HCT116 (cell line): ENCODE measurements at regions not wholly inside any gene's neighbourhood (a gene's known extent, or its start where the extent isn't known, plus 50 kb on each side); places are given as distances from the start of the nearest gene placed in this dataset.

Experiments used
- ATAC-seq: fragments of 200-7000 bp; cut with Tn5 transposase; 2 replicates; pipeline ENCODE4 v1.9.1; 2020; ENCODE audit warnings: mild to moderate bottlenecking, moderate library complexity
- BruUV-seq: library from RNA; stranded (reverse); fragments of 400-500 nt; replicated peaks from 2 replicates; lab custom pipeline; 2021; lab: Mats Ljungman, UMichigan
- CTCF ChIA-PET: fragments of 300-600 bp; sonication (Branson Sonifier 250); formaldehyde crosslinking; loops from one replicate; lab custom pipeline; 2021; ENCODE audit warnings: antibody characterized with exemption; lab: Charles Lee
- POLR2A ChIA-PET: fragments of 300-600, 350-600 bp; sonication (Branson Sonifier 250); formaldehyde crosslinking; loops from one replicate; lab custom pipeline; 2021; ENCODE audit warnings: antibody characterized with exemption; lab: Charles Lee
- RAD21 ChIA-PET, 2 experiments: fragments of 300-600 bp; sonication (Branson Sonifier 250); formaldehyde crosslinking; loops; one replicate each; lab custom pipeline; 2023; ENCODE audit warnings: low total read pairs in 2 of 2; ENCODE audit not compliant: uncharacterized antibody in 2 of 2, unreplicated experiment in 2 of 2, low non-redundant PET in 1 of 2; lab: Charles Lee
- DNase-seq: peaks from one replicate; pipeline ENCODE4 v3.0.0-alpha.2; 2010; ENCODE audit warnings: low read depth, low spot score
- H2AFZ ChIP-seq: fragments of 200-600 bp; shearing (Covaris generic), sonication (generic); 2 replicates; pipeline ENCODE4 v1.6.1; 2017; ENCODE audit warnings: low read depth, mixed run types, mixed read lengths, antibody characterized with exemption, low read length; ENCODE audit not compliant: poor library complexity, severe bottlenecking
- H3K27ac ChIP-seq: 2 replicates; pipeline ENCODE4 v1.5.1; 2012; ENCODE audit warnings: low read depth, low read length
- H3K27me3 ChIP-seq: fragments of 200-600 bp; sonication (generic); 2 replicates; pipeline ENCODE4 v1.6.1; 2016; ENCODE audit warnings: mixed run types, low read length, mixed read lengths; ENCODE audit not compliant: insufficient read depth
- H3K36me3 ChIP-seq, 2 experiments: fragments of 200-500 bp in 1 of 2; fragments of 200-600 bp in 1 of 2; sonication (Bioruptor generic) in 1 of 2; sonication (generic) in 1 of 2; 2 replicates each; pipeline versions ENCODE4 v1.5.1 to v1.6.1; 2014 to 2016; ENCODE audit warnings: low read length in 2 of 2, inconsistent platforms in 1 of 2, mixed read lengths in 1 of 2, mixed run types in 1 of 2; ENCODE audit not compliant: insufficient read depth in 2 of 2, control insufficient read depth in 1 of 2
- H3K4me1 ChIP-seq, 2 experiments: fragments of 200-600 bp in 1 of 2; sonication (generic) in 1 of 2; 2 replicates each; pipeline versions ENCODE4 v1.5.1 to v1.6.1; 2012 to 2017; ENCODE audit warnings: low read length in 2 of 2, inconsistent platforms in 1 of 2, mild to moderate bottlenecking in 1 of 2, mixed read lengths in 1 of 2, mixed run types in 1 of 2, moderate library complexity in 1 of 2; ENCODE audit not compliant: insufficient read depth in 2 of 2, control insufficient read depth in 1 of 2
- H3K4me2 ChIP-seq: fragments of 200-600 bp; sonication (generic); 2 replicates; pipeline ENCODE4 v1.6.1; 2017; ENCODE audit warnings: mixed run types, low read length, mixed read lengths
- H3K4me3 ChIP-seq, 2 experiments: fragments of 200-600 bp in 1 of 2; sonication (generic) in 1 of 2; replicated peaks in 1 of 2; 2 replicates each; pipeline ENCODE4 v1.5.1; 2011 to 2016; ENCODE audit warnings: low read length in 2 of 2, control low read depth in 1 of 2, low read depth in 1 of 2, mild to moderate bottlenecking in 1 of 2, mixed read lengths in 1 of 2, mixed run types in 1 of 2
- H3K79me2 ChIP-seq: fragments of 200-600 bp; sonication (generic); 2 replicates; pipeline ENCODE4 v1.6.1; 2017; ENCODE audit warnings: mild to moderate bottlenecking, mixed run types, low read length, moderate library complexity, mixed read lengths; ENCODE audit not compliant: insufficient read depth
- H3K9ac ChIP-seq: fragments of 200-600 bp; sonication (generic); 2 replicates; pipeline ENCODE4 v1.6.1; 2016; ENCODE audit warnings: low read length, mixed read lengths
- H3K9me2 ChIP-seq: fragments of 200-600 bp; sonication (generic), shearing (Covaris generic); 2 replicates; pipeline ENCODE4 v1.6.1; 2017; ENCODE audit warnings: mixed run types, mild to moderate bottlenecking, moderate library complexity; ENCODE audit not compliant: insufficient read depth
- H3K9me3 ChIP-seq, 2 experiments: fragments of 200-500 bp in 1 of 2; fragments of 200-600 bp in 1 of 2; sonication (Bioruptor generic) in 1 of 2; sonication (generic) in 1 of 2; 2 replicates each; pipeline ENCODE4 v1.6.1; 2014 to 2017; ENCODE audit warnings: low read length in 2 of 2, mixed read lengths in 2 of 2, inconsistent platforms in 1 of 2, low read depth in 1 of 2, mild to moderate bottlenecking in 1 of 2, mixed run types in 1 of 2, moderate library complexity in 1 of 2; ENCODE audit not compliant: control insufficient read depth in 1 of 2, insufficient read depth in 1 of 2
- H4K20me1 ChIP-seq: fragments of 200-600 bp; sonication (generic), shearing (Covaris generic); 2 replicates; pipeline ENCODE4 v1.6.1; 2017; ENCODE audit warnings: mixed run types, mild to moderate bottlenecking, moderate library complexity; ENCODE audit not compliant: insufficient read depth
- CBX3 ChIP-seq: IDR thresholded peaks from 2 replicates; pipeline ENCODE4 v1.6.1; 2012; ENCODE audit warnings: low read depth
- ELF1 ChIP-seq: IDR thresholded peaks from 2 replicates; pipeline ENCODE4 v1.6.1; 2012; ENCODE audit warnings: low read depth, borderline replicate concordance
- EZH2phosphoT487 ChIP-seq: fragments of 200-600 bp; IDR thresholded peaks from 2 replicates; pipeline ENCODE4 v1.6.1; 2018; ENCODE audit warnings: antibody characterized with exemption, borderline replicate concordance
- MAX ChIP-seq: IDR thresholded peaks from 2 replicates; pipeline ENCODE4 v1.6.1; 2012
- POLR2A ChIP-seq: IDR thresholded peaks from 2 replicates; pipeline ENCODE4 v1.7.0; 2011; ENCODE audit warnings: borderline replicate concordance; ENCODE audit not compliant: insufficient read depth, insufficient read length; ENCODE audit errors: extremely low read depth
- POLR2AphosphoS5 ChIP-seq: IDR thresholded peaks from 2 replicates; pipeline ENCODE4 v1.6.1; 2011; ENCODE audit warnings: mild to moderate bottlenecking, low read depth, low read length, moderate library complexity
- RAD21 ChIP-seq: IDR thresholded peaks from 2 replicates; pipeline ENCODE4 v1.6.1; 2012; ENCODE audit warnings: low read depth, mild to moderate bottlenecking
- SIN3A ChIP-seq: IDR thresholded peaks from 2 replicates; pipeline ENCODE4 v1.6.1; 2012; ENCODE audit warnings: low read depth
- SP1 ChIP-seq: IDR thresholded peaks from 2 replicates; pipeline ENCODE4 v1.6.1; 2012; ENCODE audit warnings: low read depth
- SRF ChIP-seq: IDR thresholded peaks from 2 replicates; pipeline ENCODE4 v1.6.1; 2012; ENCODE audit warnings: low read depth
- TCF7L2 ChIP-seq: IDR thresholded peaks from 2 replicates; pipeline ENCODE4 v1.7.0; 2011; ENCODE audit warnings: borderline replicate concordance, inconsistent platforms; ENCODE audit not compliant: insufficient read depth, insufficient read length; ENCODE audit errors: extremely low read depth
- YY1 ChIP-seq: IDR thresholded peaks from 2 replicates; pipeline ENCODE4 v1.6.1; 2011; ENCODE audit warnings: low read length, low read depth, moderate library complexity, mild to moderate bottlenecking; ENCODE audit not compliant: insufficient replicate concordance; ENCODE audit errors: extremely low read depth
- ZFX ChIP-seq: fragments of 450-650 bp; IDR thresholded peaks from 2 replicates; pipeline ENCODE4 v1.6.1; 2017
- intact Hi-C: fragments of 100-400 bp; cut with micrococcal nuclease; formaldehyde crosslinking; loops from 2 replicates; pipeline ENCODE4 v1.10.0; 2022
- TF ChIP-seq, protein P1 (sequence below), 3 experiments: fragments of 200-600 bp in 1 of 3; sonication (generic) in 1 of 3; IDR thresholded peaks in 2 of 3; conservative IDR thresholded peaks in 1 of 3; 2 replicates each; pipeline ENCODE4 v1.5.1; 2012 to 2017; ENCODE audit warnings: low read depth in 2 of 3, low read length in 2 of 3, antibody characterized with exemption in 1 of 3, borderline replicate concordance in 1 of 3, control low read depth in 1 of 3, mild to moderate bottlenecking in 1 of 3, mixed read lengths in 1 of 3, mixed run types in 1 of 3, moderate library complexity in 1 of 3; ENCODE audit not compliant: insufficient read depth in 1 of 3

DNA sequence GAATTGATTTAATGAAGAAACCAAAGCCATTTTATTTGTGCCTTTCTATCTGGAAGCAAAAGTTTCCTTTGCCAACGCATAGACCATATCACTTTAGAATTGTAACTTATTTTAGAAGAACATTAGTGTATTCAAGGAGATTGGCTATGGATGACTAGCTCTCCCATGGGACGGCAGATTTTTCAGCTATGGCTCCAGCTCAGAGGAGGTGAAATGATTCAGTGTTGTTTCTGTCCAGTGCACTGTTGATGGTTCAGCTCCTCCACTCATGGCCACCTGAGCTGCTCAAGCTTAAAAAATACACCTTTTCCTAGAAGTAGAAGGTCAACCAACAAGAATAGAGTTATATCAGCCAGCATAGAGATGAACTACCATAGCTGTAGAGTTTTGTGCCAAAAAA is 1597.5 kb upstream of the PIK3C3 start (continued):
- TF ChIP-seq, protein P1, sequence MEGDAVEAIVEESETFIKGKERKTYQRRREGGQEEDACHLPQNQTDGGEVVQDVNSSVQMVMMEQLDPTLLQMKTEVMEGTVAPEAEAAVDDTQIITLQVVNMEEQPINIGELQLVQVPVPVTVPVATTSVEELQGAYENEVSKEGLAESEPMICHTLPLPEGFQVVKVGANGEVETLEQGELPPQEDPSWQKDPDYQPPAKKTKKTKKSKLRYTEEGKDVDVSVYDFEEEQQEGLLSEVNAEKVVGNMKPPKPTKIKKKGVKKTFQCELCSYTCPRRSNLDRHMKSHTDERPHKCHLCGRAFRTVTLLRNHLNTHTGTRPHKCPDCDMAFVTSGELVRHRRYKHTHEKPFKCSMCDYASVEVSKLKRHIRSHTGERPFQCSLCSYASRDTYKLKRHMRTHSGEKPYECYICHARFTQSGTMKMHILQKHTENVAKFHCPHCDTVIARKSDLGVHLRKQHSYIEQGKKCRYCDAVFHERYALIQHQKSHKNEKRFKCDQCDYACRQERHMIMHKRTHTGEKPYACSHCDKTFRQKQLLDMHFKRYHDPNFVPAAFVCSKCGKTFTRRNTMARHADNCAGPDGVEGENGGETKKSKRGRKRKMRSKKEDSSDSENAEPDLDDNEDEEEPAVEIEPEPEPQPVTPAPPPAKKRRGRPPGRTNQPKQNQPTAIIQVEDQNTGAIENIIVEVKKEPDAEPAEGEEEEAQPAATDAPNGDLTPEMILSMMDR (IDR thresholded peaks at IDR 0.05 in 2 of 3, conservative IDR thresholded peaks at IDR 0.05 in 1 of 3; ENCODE audit: borderline replicate concordance in 1 of 3, insufficient read depth in 1 of 3, low read depth in 2 of 3, low read length in 2 of 3) = no peak
- TF ChIP-seq CBX3 = no peak

- BruUV-seq = no TSS peak
- Histone ChIP-seq H3K4me1 (no peaks in the 10 kb centered on the region), H3K27me3 (no peaks in the 10 kb centered on the region; the same call in 1 of the 2 replicates), H3K4me2 (no peak overlapping the region), H3K9ac (no peak overlapping the region), H3K79me2 (no peaks in the 10 kb centered on the region), H3K27ac (no peak overlapping the region), H4K20me1 (no peaks in the 10 kb centered on the region), H3K36me3 (no peaks in the 10 kb centered on the region), H3K9me3 (peaks cover 0 to 6% of the 10 kb centered on the region in 2 experiments; a peak in 1 of 4 replicates), H3K4me3 (no peak overlapping the region), H3K9me2 (no peaks in the 10 kb centered on the region), H2AFZ (no peak overlapping the region)
- ChIA-PET POLR2A (no interaction called here), CTCF (no interaction called here), RAD21 (no interaction called here)
- no peak for ATAC-seq
- DNase-seq = no peak
- intact Hi-C loops = no loop called here
- TF ChIP-seq TCF7L2 (no peak), SIN3A (no peak), EZH2phosphoT487 (no peak), RAD21 (no peak), SRF (no peak), YY1 (no peak), POLR2A (no peak), MAX (no peak), SP1 (no peak), ZFX (no peak), POLR2AphosphoS5 (no peak), ELF1 (no peak)
These were observed 1598.9 kb upstream of the PIK3C3 start for GRCh38 chr18:40356168-40356567.
